ENCODE measurements at regions not wholly inside any gene's neighbourhood (a gene's known extent, or its start where the extent isn't known, plus 50 kb on each side); places are given as distances from the start of the nearest gene placed in this dataset.
A peak's percentile ranks its signal among the peaks of the same experiment; 100 is the strongest.

GRCh38 chr11:70661761-70662501, 263.6 kb downstream of the CTTN start:
- DNase-seq = no peak

GRCh38 chr11:70662691-70663098, 264.4 kb downstream of the CTTN start:
- no peak for DNase-seq

- DNase-seq = no peak
Observed at GRCh38 chr11:70663815-70664214, 265.5 kb downstream of the CTTN start.

GRCh38 chr11:70666311-70666710, 268.0 kb downstream of the CTTN start:
- DNase-seq = no peak

- DNase-seq = no peak
Observed at GRCh38 chr11:70667767-70668166, 269.4 kb downstream of the CTTN start.

GRCh38 chr11:70668204-70669202, 270.2 kb downstream of the CTTN start:
- DNase-seq = no peak

- DNase-seq = no peak
Observed at GRCh38 chr11:70669281-70669680, 271.0 kb downstream of the CTTN start.

- DNase-seq = no peak
Observed at GRCh38 chr11:70669871-70670675, 271.7 kb downstream of the CTTN start.

GRCh38 chr11:70670676-70671034, 272.3 kb downstream of the CTTN start:
- DNase-seq = no peak

- DNase-seq = no peak
Observed at GRCh38 chr11:70671083-70671482, 272.8 kb downstream of the CTTN start.

- DNase-seq = no peak
Observed at GRCh38 chr11:70671611-70672010, 273.3 kb downstream of the CTTN start.

GRCh38 chr11:70672991-70673653, 274.8 kb downstream of the CTTN start:
- DNase-seq = no peak

- no peak for DNase-seq
Observed at GRCh38 chr11:70674605-70675004, 276.3 kb downstream of the CTTN start.

GRCh38 chr11:70675697-70676374, 277.5 kb downstream of the CTTN start:
- DNase-seq = peak in 1 of 2 experiments; percentile 46

- no peak for DNase-seq
Observed at GRCh38 chr11:70677232-70677916, 279.0 kb downstream of the CTTN start.

GRCh38 chr11:70678931-70679900, 280.9 kb downstream of the CTTN start:
- DNase-seq = no peak

- no peak for DNase-seq
Observed at GRCh38 chr11:70680781-70681281, 282.5 kb downstream of the CTTN start.

- DNase-seq = no peak
Observed at GRCh38 chr11:70682056-70682455, 283.7 kb downstream of the CTTN start.

GRCh38 chr11:70682760-70683159, 284.4 kb downstream of the CTTN start:
- no peak for DNase-seq

- no peak for DNase-seq
Observed at GRCh38 chr11:70687716-70688115, 289.4 kb downstream of the CTTN start.
